GM18508 (cell line): ENCODE measurements at regions not wholly inside any gene's neighbourhood (a gene's known extent, or its start where the extent isn't known, plus 50 kb on each side); places are given as distances from the start of the nearest gene placed in this dataset.
"Not testable (repeated sequence)": the region's sequence is repeated elsewhere in the genome, so short reads cannot be mapped to it uniquely, and the experiment has no call there.

Experiments used
- ATAC-seq: cut with Tn5 transposase; IDR thresholded peaks from one replicate; pipeline ENCODE4 v1.9.1; 2021; ENCODE audit warnings: moderate number of reproducible peaks; ENCODE audit not compliant: insufficient read depth, unreplicated experiment

DNA sequence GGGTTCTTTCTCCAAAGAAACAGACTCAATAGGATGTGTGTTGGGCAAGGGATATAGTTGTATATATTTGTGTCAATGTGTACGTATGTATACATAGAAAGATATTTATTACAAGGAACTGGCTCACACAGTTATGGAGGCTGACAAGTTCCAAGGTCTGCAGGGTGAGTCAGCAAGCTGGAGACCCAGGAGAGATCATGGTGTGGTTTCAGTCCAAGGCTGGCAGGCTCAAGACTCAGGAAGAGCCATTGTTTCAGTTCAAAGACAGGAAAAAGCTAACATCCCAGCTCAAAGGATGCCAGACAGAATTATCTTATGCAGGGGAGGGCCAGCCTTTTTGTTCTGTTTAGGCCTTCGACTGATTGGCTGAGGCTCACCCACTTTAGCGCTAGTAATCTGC is 89.9 kb upstream of the RALGAPA2 start:
- no peak for ATAC-seq

DNA sequence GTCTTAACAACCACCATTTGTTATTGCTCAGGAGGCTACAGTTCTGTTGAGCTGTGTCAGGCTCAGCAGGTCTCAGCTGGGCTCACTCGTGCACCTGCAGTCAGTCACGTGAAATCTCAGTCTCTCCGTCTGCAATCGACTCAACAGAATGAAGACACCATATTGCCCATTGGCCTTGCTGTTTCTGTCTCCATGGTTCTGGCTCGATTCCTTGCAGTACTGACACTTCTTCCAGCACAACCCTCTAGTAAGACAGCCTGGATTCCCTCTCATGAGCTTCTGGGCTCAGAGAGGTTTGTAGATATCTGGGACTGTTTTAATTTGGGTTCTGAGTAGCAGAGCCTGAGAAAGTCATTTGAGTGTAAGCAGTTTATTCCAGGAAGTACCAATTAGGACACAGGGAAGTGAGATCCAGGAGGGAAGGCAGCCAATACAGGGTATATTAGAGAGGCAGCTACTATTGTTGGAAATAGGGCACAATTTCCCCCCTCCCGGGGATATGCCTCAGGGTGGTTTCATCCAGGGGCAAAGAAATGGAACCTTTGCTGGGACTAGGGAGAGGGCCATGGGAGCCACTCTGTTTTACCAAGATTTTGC is 87.4 kb upstream of the RALGAPA2 start:
- no peak for ATAC-seq

DNA sequence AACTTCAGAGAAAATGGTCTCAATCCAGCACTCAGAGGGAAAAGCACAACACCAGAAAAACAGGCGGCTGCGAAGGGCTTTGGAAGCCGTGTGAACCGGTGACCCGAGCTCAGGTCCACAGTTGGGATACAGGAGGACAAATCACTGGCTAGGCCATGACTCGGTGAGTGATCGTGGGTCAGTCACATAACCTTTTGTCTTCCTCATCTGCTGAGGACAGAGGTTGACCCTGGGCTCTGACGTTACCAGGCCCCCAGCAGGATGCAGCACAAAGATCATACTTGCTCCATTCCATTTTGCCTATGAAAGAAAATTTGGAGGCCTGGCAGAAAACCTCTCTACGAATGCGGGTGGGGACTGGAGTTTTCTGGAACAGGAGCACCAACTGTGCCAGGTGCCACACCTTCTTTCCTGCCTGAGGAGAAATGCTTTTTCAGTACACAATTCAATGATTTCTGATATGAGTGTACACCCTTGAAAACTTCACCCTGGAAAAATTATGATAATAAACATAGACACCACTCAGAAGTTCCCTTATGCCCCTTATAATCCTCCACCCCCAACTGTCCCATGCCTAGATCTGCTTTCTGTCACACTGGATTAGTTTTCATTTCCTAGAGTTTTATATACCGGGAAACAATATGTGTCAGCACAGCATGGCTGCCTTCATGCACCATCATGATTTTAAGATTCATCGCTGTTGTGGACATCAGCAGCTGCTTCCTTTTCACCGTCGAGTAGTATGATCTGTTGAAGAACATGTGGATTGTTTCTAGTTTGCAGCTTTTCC is 85.3 kb upstream of the RALGAPA2 start:
- ATAC-seq: no peak

DNA sequence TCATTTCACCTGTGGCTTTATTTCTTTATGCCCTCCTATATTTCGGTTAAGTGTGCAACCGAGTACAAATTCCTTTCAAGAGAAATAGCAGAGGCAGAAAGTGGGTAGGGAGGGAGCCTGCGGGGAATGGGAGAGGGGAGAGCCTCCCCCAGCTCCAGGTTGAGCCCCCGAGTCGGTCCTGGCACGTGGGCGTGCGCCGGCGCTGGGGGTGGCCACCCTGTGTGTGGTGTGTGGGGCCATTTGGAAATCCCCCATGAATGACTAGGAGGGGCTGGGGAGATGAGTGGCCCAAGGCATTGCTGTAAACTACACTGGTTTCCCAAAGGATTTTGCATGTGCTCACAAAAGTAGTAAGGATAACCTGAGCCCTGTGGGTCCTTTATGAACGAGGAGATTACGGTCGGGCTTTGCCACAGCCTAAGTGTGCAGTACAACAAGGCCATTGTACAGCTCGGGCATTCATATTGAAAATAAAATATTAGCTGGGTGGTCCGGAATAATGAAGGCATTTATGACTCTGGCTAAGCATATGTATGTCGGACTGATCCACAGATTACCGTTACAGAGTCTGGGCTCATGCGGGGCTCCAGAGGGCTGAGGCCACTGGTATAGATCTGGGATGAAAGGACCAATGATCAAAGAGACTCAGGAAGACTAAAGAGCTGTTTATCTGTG is 84.5 kb upstream of the RALGAPA2 start:
- ATAC-seq: no peak

DNA sequence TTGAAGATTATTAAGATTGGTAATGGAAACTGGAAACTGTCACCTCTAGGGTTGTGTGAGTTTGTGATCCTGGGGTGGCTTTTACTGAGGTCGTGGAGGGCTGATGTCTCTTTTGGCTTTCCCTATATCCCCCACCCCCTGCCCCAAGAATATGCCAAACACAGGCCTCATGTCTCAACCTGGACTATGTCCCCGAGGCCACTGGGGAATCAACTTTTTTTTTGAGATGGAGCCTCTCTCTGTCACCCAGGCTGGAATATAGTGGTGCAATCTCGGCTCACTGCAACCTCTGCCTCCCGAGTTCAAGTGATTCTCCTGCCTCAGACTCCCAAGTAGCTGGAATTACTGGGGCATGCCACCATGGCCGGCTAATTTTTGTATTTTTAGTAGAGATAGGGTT is 83.3 kb upstream of the RALGAPA2 start:
- ATAC-seq: no peak

DNA sequence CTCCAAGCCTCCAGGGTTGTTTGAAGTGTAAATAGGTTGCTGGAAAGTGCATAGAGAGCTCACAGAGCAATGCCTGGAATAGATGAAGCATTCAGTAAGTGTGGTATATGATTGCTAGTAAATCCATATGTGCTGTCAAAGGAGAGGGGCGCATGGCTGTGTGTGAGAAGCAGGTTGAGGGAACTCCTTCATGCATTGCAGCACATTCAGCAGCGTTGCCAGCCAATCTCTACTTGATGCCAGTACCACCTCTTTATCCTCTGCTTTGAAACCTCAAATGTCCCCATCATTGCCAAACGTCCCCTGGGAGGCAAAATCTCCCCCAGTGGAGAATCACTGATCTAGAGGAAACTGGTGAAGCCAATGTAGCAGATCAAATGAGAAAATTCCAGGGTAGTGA is 82.7 kb upstream of the RALGAPA2 start:
- ATAC-seq: no peak

DNA sequence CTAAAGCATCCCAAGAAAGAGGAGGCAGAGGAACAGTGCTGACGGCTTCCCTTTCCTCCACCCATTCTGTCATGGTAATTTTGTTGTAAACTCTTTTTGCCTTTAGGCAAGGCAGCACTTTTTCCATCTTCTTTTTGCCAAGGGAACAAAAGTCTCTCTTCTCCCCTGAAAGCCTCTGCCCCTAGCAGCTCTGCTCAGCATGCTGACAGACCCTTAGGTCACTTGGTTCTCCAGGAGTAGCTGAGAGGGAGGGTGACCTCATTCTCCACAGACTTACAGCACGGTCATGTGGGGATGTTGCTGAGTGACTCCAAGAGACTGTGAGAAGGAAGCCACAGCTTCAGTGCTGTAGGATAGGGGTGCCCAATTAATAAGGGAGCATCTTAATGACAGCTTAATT is 81.1 kb upstream of the RALGAPA2 start:
- ATAC-seq: no peak

DNA sequence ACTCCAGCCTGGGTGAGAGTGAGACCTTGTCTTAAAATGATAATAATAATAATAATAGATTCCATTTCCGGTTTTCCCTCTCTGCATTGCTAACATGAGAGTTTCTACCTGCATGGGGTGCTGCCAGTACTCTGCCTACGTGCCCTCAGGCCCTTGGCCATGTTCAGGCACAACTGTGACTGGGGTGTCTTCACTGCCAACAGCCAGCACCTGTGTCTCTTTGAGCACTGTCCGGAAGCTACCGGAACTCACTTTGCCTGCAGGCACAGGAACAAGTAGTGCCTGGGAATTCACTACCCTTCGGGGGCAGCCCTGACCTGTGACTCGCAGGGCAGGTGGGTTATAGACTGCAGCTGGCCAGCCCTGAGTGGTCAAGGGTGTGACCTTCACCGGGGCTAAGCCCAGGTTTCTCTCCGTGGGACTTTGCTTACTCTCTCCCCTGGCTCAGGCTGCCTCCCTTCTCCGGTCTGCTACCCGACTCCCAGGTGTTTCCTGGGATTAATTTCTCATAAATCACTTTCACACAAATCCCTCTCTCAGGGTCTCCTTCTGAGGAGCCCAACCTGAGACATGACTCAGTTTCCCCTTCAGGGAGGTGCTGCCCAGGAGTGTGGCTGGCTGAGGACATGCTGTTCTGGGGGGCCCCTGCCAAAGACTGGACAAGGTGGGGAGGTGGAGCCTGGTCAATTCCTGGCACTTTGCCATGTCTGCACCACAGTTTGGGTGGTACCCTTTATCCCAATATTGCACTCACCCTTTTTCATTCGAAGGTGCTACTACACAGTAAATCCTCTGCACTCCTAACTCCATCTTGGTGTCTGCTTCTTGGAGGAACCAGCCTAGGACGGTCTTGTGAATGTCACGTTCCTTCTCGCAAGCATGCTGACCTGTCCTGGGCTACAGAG is 79.5 kb upstream of the RALGAPA2 start:
- no peak for ATAC-seq

DNA sequence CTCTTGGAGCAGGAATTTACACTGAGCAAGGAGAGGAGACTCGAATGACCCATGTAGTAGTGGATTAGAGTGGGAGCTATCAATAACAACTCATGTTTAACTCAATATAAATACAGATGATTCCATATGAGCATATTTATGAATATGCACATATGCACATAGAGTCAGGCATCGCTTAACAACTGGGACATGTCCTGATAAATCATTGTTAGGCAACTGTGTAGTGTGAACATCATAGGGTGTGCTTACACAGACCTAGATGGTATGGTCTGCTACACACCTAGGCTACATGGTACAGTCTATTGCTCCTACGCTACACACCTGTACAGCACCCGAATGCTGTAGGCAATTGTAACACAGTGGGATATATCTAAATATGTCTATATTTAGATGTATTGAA is 75.9 kb upstream of the RALGAPA2 start:
- ATAC-seq: no peak

DNA sequence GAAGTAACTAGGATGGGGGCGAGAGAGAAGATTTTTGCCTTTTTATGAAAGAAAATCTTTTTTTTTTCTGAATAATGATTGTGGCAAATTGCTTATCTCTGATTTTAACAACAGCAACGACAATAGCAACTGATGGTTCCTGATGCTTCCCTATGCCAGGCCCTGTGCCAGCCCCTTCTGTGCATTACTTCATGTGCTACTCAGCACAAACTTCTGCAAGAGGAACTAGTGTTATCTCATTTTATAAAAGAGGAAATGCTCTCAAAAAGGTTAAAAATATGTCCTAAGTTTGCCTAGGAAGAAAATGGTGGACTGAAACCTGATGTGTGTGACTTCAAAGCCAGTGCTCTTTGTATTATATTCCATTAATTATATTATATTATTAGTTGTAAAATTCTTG is 74.0 kb upstream of the RALGAPA2 start:
- no peak for ATAC-seq

DNA sequence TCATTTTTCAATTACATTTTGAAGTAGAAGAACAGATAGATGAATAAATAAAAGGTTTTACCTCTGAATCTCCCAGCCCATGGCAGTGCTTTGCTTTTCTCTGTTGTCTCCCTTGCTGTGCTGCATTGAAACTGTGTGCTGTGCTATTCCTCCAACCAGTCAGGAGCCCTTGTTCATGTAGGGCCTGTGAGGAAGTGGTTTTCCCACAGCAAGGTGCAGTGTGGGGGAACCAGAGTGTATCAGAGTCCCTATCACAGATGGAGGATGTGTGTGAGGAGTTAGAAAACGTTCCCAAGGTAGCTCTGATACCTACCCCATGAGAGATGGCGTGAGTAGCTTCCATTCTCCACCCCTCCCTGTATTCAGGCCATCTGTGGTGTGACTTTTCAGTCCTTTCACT is 72.8 kb upstream of the RALGAPA2 start:
- no peak for ATAC-seq

DNA sequence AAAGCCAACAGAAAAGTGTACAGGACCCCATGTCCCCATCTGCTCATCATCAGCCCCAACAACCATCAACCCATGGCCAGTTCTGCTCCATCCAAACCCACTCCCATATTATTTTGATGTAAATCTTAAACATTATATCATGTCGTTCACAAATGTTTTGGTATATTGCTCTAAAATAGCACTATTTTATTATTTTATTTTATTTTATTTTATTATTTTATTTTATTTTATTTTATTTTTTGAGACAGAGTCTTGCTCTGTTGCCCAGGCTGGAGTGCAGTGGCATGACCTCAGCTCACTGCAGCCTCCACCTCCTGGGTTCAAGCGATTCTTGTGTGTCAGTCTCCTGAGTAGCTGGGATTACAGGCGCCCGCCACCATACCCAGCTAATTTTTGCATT is 72.0 kb upstream of the RALGAPA2 start:
- not testable (repeated sequence) for ATAC-seq

DNA sequence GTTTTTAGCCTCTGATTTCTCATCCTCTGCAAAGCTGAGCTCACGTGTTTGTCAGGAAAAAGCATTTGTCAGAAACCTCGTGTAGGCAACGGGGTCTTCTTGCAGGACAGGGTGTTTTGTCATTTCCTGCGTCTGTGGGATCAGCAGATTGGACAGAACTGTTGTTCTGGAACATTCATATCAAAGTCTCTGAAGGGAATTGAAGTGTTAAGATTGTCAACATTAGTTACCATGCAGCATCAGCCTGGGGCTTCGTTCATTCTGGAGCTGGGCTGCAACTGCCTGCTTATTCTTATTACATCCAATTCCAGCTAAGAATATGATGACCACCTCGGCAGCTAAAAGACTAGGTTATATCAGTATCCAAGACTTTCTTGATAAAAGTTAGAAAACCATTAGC is 71.0 kb upstream of the RALGAPA2 start:
- ATAC-seq: no peak

DNA sequence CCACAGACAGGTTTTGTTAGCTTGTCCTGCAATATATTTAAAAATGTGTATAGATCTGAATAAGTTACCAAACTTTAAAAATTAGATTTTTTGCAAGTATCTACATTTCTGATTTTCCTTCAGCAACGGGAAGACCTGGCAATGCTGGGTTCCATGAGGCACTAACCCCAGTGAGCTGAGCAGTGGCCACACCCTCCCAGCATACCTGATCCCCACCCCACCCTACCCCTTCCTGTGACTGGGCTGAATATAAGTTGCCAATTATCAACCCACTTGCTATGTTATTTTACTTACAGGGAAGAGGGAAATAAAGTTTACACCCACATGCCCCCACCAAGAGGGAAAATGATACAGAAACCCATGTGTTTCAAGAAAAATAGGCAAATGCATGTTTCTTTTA is 70.3 kb upstream of the RALGAPA2 start:
- no peak for ATAC-seq

DNA sequence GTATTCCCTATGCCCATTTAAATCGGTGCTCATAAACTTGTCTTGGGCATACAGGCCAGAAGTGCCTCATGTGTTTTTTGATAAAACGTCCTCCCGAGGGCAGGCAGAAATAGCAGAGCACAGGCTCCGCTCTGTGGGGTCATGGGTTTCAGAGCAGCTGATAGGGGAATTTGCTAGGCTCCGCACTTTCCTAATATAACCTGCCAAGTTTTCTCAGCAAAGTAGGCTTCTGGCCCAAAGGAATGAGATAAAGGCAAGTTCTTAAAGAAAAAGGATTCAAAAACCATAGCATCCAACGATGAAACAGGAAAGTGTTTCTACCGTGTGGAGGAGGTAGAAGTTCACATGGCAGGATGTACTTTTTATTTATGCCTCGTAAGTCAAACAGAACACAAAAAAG is 69.8 kb upstream of the RALGAPA2 start:
- ATAC-seq: no peak

DNA sequence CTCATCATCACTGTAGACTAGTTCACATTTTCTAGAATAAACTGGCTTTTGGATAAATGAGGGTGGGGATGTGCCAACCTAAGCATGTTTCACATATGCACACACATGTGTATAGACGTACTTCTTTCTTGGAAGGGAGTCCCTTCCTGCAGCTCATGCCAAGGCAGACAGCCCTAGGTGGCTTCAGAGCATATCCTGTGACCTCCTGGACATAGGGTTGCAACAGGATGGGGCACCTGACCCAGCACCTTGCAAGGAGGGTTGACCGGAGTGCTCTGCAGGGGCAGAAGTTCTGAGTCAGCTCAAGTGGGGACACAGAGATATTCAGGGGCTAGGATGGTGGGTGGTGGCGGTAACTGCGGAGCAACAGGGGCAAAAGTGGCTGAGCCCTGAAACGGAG is 68.6 kb upstream of the RALGAPA2 start:
- ATAC-seq: no peak

DNA sequence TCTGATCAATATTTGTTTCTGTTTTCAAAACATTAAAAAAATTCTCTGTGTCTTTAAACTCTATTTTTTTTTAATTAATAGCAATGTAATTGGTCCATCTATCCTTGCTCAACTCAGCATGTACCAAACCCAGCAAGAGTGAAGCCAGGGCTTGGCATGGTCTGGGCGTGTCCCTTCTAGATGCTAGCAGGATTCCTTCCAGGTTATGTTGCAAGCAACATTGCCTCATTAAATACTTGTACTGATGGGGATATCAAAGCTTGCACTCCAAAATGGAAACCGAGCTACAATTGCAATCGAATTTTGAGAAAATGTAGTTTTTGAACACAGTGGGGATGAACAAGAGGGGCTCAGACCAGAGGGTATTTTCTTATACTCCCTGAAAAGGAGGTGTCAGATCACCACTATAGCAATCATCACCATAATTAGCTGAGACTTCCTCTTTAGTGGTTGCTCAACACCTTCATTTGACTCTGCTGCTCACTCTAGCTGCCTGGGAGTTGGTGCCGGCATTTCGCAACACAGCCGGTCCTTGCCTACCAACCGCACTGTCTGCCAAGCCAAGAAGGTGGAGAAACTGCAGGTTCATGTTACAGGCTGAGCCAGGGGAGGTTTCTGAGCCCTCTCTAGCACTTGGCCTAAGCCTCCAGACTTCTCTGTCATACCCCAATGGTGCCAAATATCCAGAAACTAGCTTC is 67.8 kb upstream of the RALGAPA2 start:
- ATAC-seq: no peak

DNA sequence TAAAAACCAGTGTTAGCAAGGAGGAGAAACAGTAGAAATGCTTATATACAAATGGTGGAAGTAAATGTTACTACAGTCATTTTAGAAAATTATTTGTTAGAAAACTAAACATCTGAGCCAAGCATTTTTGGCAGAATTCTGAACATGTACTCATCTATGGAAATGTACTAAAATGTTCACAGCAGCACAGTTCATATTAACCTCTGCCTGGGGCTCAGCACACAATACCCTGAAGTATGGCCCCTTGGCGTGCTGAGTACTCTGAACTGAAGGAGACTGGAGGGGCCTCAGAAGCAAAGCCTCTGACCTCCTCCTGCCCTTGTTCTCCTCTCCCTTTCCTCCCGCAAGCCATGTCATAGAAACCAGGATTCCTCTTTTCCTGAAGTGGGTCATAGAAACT is 66.2 kb upstream of the RALGAPA2 start:
- ATAC-seq: no peak

DNA sequence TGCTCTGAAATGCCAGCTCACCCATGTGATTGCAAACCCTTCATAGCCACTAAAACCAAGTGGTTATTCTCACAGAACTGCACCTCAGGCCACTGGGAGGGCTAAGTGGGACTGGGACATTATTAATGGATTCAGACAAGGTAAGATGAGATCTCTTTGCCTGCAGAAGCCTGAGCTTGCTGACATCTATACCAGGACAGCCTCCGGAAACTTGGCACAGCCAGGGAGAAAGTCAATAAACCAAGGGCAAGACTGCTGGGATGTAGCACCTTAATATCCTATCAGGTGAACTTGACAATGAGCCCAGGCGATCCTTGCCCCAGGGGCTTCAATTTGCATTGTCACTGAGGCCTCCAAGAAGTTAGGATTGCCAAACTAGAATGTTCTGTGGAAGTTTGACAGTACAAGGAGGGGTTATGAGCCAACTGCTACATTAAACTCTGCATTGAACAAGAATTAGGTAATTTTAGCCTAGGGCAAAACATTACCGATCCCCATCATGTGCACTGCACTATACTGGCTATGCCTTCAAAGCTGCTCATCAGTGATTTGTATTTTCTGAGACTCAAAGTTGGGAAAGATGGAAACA is 60.1 kb upstream of the RALGAPA2 start:
- ATAC-seq: no peak
